GM12878 (cell line): ENCODE measurements at regions not wholly inside any gene's neighbourhood (a gene's known extent, or its start where the extent isn't known, plus 50 kb on each side); places are given as distances from the start of the nearest gene placed in this dataset.

Experiments used
- ATAC-seq: fragments of 200-7000 bp; cut with Tn5 transposase; 3 replicates; pipeline ENCODE4 v1.9.1; 2020; ENCODE audit warnings: mild to moderate bottlenecking, moderate library complexity
- BruUV-seq: library from RNA; stranded (reverse); fragments of 400-500 nt; replicated peaks from 2 replicates; lab custom pipeline; 2021; lab: Mats Ljungman, UMichigan
- CTCF ChIA-PET: fragments of 300-600 bp; sonication (Branson Sonifier 250); formaldehyde crosslinking; extraction: SDS; loops from one replicate; lab custom pipeline; 2021; ENCODE audit warnings: inconsistent platforms; lab: Yijun Ruan, JAX
- POLR2A ChIA-PET: fragments of 350-600 bp; formaldehyde crosslinking; extraction: SDS; loops from one replicate; lab custom pipeline; 2021; ENCODE audit warnings: inconsistent platforms; lab: Charles Lee
- RAD21 ChIA-PET: fragments of 300-600 bp; sonication (Branson Sonifier 250); formaldehyde crosslinking; loops from one replicate; lab custom pipeline; 2023; ENCODE audit warnings: antibody characterized with exemption; ENCODE audit not compliant: unreplicated experiment; lab: Charles Lee
- SMC1A ChIA-PET: fragments of 300-600 bp; sonication (Branson Sonifier 250); formaldehyde crosslinking; loops from one replicate; lab custom pipeline; 2023; ENCODE audit not compliant: unreplicated experiment, uncharacterized antibody; lab: Charles Lee
- DNase-seq: peaks from one replicate; pipeline ENCODE4 v3.0.0-alpha.2; 2011; ENCODE audit warnings: low read depth, low spot score
- FAIRE-seq: peaks from 3 replicates; lab custom pipeline; 2011; peaks lifted over from hg19 to GRCh38; lab: Jason Lieb, UNC
- H2AFZ ChIP-seq: 2 replicates; pipeline ENCODE4 v1.6.0; 2011; ENCODE audit warnings: low read depth, low read length, control low read depth; ENCODE audit not compliant: control insufficient read depth
- H3K27ac ChIP-seq: 2 replicates; pipeline ENCODE4 v1.5.1; 2011; ENCODE audit warnings: control low read depth; ENCODE audit not compliant: control insufficient read depth, insufficient read depth
- H3K27me3 ChIP-seq, 2 experiments: replicated peaks in 1 of 2; 2 replicates each; pipeline versions ENCODE4 v1.6.0 to v1.6.1; 2011; ENCODE audit warnings: low read length in 1 of 2; ENCODE audit not compliant: control insufficient read depth in 2 of 2, insufficient read depth in 2 of 2
- H3K36me3 ChIP-seq, 2 experiments: 2 replicates each; pipeline ENCODE4 v1.5.1; 2011; ENCODE audit warnings: low read length in 1 of 2; ENCODE audit not compliant: control insufficient read depth in 2 of 2, insufficient read depth in 2 of 2
- H3K4me1 ChIP-seq: 2 replicates; pipeline ENCODE4 v1.6.1; 2011; ENCODE audit warnings: mild to moderate bottlenecking, low read length, moderate library complexity, mixed read lengths; ENCODE audit not compliant: control insufficient read depth, insufficient read depth
- H3K4me2 ChIP-seq: 2 replicates; pipeline ENCODE4 v1.6.0; 2011; ENCODE audit warnings: control low read depth; ENCODE audit not compliant: control insufficient read depth, insufficient read depth
- H3K4me3 ChIP-seq: fragments of 200-600 bp; sonication (generic); 2 replicates; pipeline ENCODE4 v1.5.1; 2016
- H3K79me2 ChIP-seq: 2 replicates; pipeline ENCODE4 v1.6.0; 2011; ENCODE audit warnings: low read length; ENCODE audit not compliant: control insufficient read depth, insufficient read depth
- H3K9ac ChIP-seq: 2 replicates; pipeline ENCODE4 v1.8.0; 2011; ENCODE audit warnings: low read length, control low read depth, mixed read lengths; ENCODE audit not compliant: control insufficient read depth, insufficient read depth
- H3K9me3 ChIP-seq: replicated peaks from 3 replicates; pipeline ENCODE4 v1.5.1; 2011; ENCODE audit warnings: mild to moderate bottlenecking, low read length; ENCODE audit not compliant: control insufficient read depth, insufficient read depth
- H4K20me1 ChIP-seq: 2 replicates; pipeline ENCODE4 v1.6.0; 2011; ENCODE audit not compliant: control insufficient read depth, insufficient read depth
- ASH2L ChIP-seq: fragments of 300-600, 200-600 bp; sonication (generic); IDR thresholded peaks from 2 replicates; pipeline ENCODE4 v1.6.1; 2017; ENCODE audit warnings: low read depth, mild to moderate bottlenecking, borderline replicate concordance
- CHD2 ChIP-seq: IDR thresholded peaks from 2 replicates; pipeline ENCODE4 v1.6.1; 2011; ENCODE audit warnings: low read depth, low read length, improper control_type of control experiment, borderline replicate concordance
- JUNB ChIP-seq: IDR thresholded peaks from 2 replicates; pipeline ENCODE4 v1.6.1; 2016; ENCODE audit warnings: antibody characterized with exemption, mild to moderate bottlenecking
- NFXL1 ChIP-seq: fragments of 450-650 bp; IDR thresholded peaks from 2 replicates; pipeline ENCODE4 v1.6.1; 2017; ENCODE audit warnings: antibody characterized with exemption, mild to moderate bottlenecking, borderline replicate concordance
- NFYB ChIP-seq: IDR thresholded peaks from 2 replicates; pipeline ENCODE4 v1.6.1; 2011; ENCODE audit warnings: low read depth, mild to moderate bottlenecking, low read length, improper control_type of control experiment, moderate library complexity; ENCODE audit not compliant: insufficient read depth
- NR2C2 ChIP-seq: IDR thresholded peaks from 2 replicates; pipeline ENCODE4 v1.6.1; 2011; ENCODE audit warnings: borderline replicate concordance, low read depth; ENCODE audit not compliant: control insufficient read depth, insufficient read length
- PML ChIP-seq: IDR thresholded peaks from 2 replicates; pipeline ENCODE4 v1.6.1; 2012; ENCODE audit warnings: low read length, inconsistent platforms
- POLR2A ChIP-seq: IDR thresholded peaks from 2 replicates; pipeline ENCODE4 v1.6.1; 2011; ENCODE audit warnings: low read depth, mild to moderate bottlenecking, low read length
- POU2F2 ChIP-seq: IDR thresholded peaks from 3 replicates; pipeline ENCODE4 v1.6.1; 2011; ENCODE audit warnings: low read depth, mild to moderate bottlenecking, low read length, borderline replicate concordance
- PRDM15 ChIP-seq: fragments of 450-650 bp; formaldehyde crosslinking; IDR thresholded peaks from 2 replicates; pipeline ENCODE4 v1.4.0; 2020; ENCODE audit warnings: mild to moderate bottlenecking, moderate library complexity
- SREBF1 ChIP-seq: IDR thresholded peaks from 2 replicates; pipeline ENCODE4 v1.6.1; 2012; ENCODE audit warnings: mild to moderate bottlenecking, low read length
- USF2 ChIP-seq: IDR thresholded peaks from 2 replicates; pipeline ENCODE4 v1.6.1; 2011; ENCODE audit warnings: low read depth, low read length, improper control_type of control experiment, borderline replicate concordance
- YY1 ChIP-seq: IDR thresholded peaks from 2 replicates; pipeline ENCODE4 v1.6.1; 2011; ENCODE audit warnings: low read depth, mild to moderate bottlenecking, low read length
- ZBED1 ChIP-seq: IDR thresholded peaks from 2 replicates; pipeline ENCODE4 v1.6.1; 2016; ENCODE audit warnings: borderline replicate concordance
- WGBS: methylation state at CpG from one replicate; pipeline ENCODE4 v1.1.6; 2016; ENCODE audit warnings: low lambda C conversion rate; ENCODE audit not compliant: insufficient replicate concordance, insufficient coverage; ENCODE audit errors: missing lambda C conversion rate; 5-methylcytosine and 5-hydroxymethylcytosine counted together
- in situ Hi-C: fragments of 300-500 bp; cut with MboI; formaldehyde crosslinking; loops from 9 replicates; pipeline ENCODE4 v1.14.3; 2018; ENCODE audit warnings: mixed read lengths
- intact Hi-C: fragments of 100-400 bp; cut with micrococcal nuclease; formaldehyde crosslinking; loops from one replicate; pipeline ENCODE4 v1.14.2; 2022; ENCODE audit not compliant: unreplicated experiment
- TF ChIP-seq, protein P1 (sequence below): IDR thresholded peaks from 2 replicates; pipeline ENCODE4 v1.6.1; 2012; ENCODE audit warnings: low read length, inconsistent platforms
- TF ChIP-seq, protein P2 (sequence below): fragments of 450-650 bp; IDR thresholded peaks from 2 replicates; pipeline ENCODE4 v1.6.1; 2018; ENCODE audit warnings: mild to moderate bottlenecking, low read depth, moderate library complexity; ENCODE audit not compliant: partially characterized antibody

GRCh38 chr9:106761493-106761892 is 101.5 kb upstream of the ZNF462 start:
- CTCF ChIA-PET: interaction anchor here (0.6 to 1.1 kb wide), 4 partner anchors 10 to 546 kb away, joined by 3 to 5 read pairs (median 4); no protein-coding TSS in a partner anchor
- Histone ChIP-seq H2AFZ (no peak overlapping the region), H3K27me3 (no peaks in the 10 kb centered on the region), H3K79me2 (no peaks in the 10 kb centered on the region), H3K4me2 (no peak overlapping the region), H4K20me1 (no peaks in the 10 kb centered on the region), H3K9me3 (no peaks in the 10 kb centered on the region)
- RAD21 ChIA-PET: no interaction called here
- POLR2A ChIA-PET: no interaction called here
- intact Hi-C loops: no loop called here
- 40% methylated on average over 2 of the region's 2 CpGs for WGBS
- no peak for FAIRE-seq
- no peak for ATAC-seq
- no peak for TF ChIP-seq NFYB
- TF ChIP-seq PRDM15 (CRISPR knock-in tag): no peak
- no peak for TF ChIP-seq POU2F2
- no peak for TF ChIP-seq JUNB
- TF ChIP-seq CHD2: no peak
- TF ChIP-seq YY1: no peak
- TF ChIP-seq USF2: no peak
- no peak for TF ChIP-seq ZBED1
- no peak for TF ChIP-seq NFXL1
- no peak for TF ChIP-seq SREBF1
- no peak for TF ChIP-seq PML
- TF ChIP-seq POLR2A: no peak
- no peak for TF ChIP-seq ASH2L
- TF ChIP-seq, protein P1, sequence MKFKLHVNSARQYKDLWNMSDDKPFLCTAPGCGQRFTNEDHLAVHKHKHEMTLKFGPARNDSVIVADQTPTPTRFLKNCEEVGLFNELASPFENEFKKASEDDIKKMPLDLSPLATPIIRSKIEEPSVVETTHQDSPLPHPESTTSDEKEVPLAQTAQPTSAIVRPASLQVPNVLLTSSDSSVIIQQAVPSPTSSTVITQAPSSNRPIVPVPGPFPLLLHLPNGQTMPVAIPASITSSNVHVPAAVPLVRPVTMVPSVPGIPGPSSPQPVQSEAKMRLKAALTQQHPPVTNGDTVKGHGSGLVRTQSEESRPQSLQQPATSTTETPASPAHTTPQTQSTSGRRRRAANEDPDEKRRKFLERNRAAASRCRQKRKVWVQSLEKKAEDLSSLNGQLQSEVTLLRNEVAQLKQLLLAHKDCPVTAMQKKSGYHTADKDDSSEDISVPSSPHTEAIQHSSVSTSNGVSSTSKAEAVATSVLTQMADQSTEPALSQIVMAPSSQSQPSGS: no peak
- TF ChIP-seq NR2C2: no peak
- TF ChIP-seq, protein P2, sequence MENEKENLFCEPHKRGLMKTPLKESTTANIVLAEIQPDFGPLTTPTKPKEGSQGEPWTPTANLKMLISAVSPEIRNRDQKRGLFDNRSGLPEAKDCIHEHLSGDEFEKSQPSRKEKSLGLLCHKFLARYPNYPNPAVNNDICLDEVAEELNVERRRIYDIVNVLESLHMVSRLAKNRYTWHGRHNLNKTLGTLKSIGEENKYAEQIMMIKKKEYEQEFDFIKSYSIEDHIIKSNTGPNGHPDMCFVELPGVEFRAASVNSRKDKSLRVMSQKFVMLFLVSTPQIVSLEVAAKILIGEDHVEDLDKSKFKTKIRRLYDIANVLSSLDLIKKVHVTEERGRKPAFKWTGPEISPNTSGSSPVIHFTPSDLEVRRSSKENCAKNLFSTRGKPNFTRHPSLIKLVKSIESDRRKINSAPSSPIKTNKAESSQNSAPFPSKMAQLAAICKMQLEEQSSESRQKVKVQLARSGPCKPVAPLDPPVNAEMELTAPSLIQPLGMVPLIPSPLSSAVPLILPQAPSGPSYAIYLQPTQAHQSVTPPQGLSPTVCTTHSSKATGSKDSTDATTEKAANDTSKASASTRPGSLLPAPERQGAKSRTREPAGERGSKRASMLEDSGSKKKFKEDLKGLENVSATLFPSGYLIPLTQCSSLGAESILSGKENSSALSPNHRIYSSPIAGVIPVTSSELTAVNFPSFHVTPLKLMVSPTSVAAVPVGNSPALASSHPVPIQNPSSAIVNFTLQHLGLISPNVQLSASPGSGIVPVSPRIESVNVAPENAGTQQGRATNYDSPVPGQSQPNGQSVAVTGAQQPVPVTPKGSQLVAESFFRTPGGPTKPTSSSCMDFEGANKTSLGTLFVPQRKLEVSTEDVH: no peak
- TF ChIP-seq, all 136 proteins: peak for 0
- no peaks in the 10 kb centered on the region for H3K36me3 ChIP-seq
- in situ Hi-C loops: no loop called here
- no peak overlapping the region for H3K9ac ChIP-seq
- SMC1A ChIA-PET: interaction anchor here (0.7 to 1.8 kb wide), 8 partner anchors 9 to 476 kb away, joined by 3 to 11 read pairs (median 3); no protein-coding TSS in a partner anchor
- no peak overlapping the region for H3K27ac ChIP-seq
- H3K4me3 ChIP-seq: no peak overlapping the region
- no peak for DNase-seq
- BruUV-seq: no TSS peak
- H3K4me1 ChIP-seq: no peaks in the 10 kb centered on the region
